ENCODE measurements at regions not wholly inside any gene's neighbourhood (a gene's known extent, or its start where the extent isn't known, plus 50 kb on each side); places are given as distances from the start of the nearest gene placed in this dataset.
"Not testable (repeated sequence)": the region's sequence is repeated elsewhere in the genome, so short reads cannot be mapped to it uniquely, and the experiment has no call there.

GRCh38 chr2:111484097-111484496 lies 363.4 kb downstream of the BCL2L11 start:
- DNase-seq = not testable (repeated sequence)

- DNase-seq = not testable (repeated sequence)
These were observed 365.2 kb downstream of the BCL2L11 start for GRCh38 chr2:111485895-111486294.

DNA sequence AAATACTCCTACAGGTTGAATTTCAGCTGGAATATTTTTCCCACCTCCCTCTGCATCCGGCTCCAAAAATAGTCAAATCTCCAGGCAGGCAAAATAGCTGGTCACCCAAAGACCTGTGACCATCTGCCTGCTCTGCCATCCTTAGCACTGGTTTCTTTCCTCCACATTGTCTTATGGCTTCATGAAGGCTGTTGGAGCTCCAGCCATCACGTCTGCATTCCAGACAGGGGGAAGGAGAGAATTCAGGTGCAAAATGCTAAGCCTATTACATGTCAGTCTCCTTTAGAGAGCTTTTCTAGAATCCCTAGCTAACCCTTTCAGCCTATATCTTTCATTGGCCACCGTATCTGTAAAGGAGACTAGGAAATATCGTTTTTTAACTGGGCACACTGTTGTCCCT lies 367.7 kb downstream of the BCL2L11 start:
- not testable (repeated sequence) for DNase-seq

GRCh38 chr2:111489460-111489859 lies 368.7 kb downstream of the BCL2L11 start:
- not testable (repeated sequence) for DNase-seq

DNA sequence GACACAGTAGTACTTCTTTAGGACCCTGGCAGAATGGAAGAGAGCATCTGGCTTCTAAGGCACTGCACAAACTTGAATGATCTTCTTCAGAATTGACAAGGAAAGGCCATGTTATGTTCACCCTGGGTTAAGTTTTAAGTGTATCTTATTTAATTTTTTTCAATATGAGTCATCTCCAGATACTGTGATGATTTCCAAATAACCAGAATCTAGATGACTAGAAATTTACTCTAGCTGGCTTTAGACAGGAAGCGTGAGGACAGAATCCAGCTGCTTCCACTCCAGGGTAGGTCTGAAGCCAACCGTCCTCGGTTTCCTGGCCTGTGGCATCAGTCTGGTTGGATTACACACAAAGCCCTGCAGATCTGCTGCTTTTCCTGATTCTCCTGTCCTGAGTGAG lies 370.5 kb downstream of the BCL2L11 start:
- not testable (repeated sequence) for DNase-seq

GRCh38 chr2:111491614-111492013 lies 370.9 kb downstream of the BCL2L11 start:
- DNase-seq = not testable (repeated sequence)

- not testable (repeated sequence) for DNase-seq
These were observed 372.4 kb downstream of the BCL2L11 start for GRCh38 chr2:111492995-111493719.

DNA sequence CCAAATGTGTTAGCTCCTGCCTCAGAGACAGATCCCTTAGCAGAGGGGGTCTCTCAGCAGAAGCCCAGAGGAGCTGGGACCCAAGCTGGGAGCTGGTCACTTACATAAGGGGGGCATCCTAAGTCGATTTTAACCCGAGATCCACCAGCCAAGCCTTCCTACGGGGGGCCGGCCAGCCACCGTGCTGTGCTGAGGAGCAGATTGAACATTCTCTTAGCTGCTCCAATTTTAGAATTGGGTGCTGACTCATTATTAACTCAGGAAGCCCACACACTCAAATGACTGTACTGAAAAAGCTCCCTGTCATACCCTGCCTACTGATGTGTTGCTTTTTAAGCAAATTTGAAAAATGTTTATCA lies 373.0 kb downstream of the BCL2L11 start:
- DNase-seq = not testable (repeated sequence)

DNA sequence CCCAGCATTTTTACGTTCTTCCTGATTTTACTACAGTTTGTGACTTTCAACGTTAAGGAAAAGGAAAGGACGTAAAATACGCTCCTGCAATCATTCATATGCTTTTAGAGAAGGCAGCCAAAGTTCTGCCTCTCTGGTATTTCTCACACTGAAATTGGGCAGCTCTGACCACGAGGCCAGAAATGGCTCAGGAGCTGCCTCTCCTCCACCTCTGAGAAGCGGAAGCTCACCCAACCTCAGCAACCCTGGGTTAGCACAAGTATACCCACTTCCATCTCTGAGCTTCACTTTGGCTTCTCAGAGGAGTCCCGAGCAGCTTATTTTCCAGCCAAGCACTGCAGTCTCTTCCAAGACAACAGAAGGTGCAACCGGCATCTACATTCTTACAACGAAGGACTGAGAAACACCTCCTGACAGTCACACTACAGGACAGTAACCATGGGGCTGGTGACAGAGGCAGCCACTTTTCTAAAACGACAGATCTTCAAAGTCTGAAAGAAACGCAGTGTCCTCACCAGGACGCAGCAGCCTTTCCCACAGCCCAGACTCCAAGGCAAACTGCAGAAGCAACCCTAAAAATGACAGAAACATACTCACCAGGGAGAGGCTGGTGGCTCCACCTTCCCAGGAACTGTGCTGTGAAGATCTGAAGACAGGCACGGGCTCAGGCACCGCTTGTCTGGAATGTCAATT lies 373.7 kb downstream of the BCL2L11 start:
- peak; percentile 39 for DNase-seq

DNA sequence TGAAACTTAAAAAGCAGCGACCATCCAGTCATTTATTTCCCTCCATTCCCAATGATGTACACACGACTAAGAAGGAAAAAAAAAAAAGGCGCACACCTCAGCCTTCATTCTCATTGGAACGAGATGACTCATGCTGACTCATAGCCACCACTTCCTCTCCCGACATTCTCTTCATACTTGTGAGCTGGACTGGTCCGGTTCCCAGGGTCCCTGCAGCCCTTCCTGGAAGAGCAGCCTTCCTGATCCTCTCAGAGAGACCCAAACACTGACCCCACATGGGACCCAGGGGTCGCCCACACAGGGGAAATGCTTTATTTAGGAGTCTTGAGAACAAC lies 374.2 kb downstream of the BCL2L11 start:
- not testable (repeated sequence) for DNase-seq

- not testable (repeated sequence) for DNase-seq
These were observed 374.9 kb downstream of the BCL2L11 start for GRCh38 chr2:111495636-111496035.

- not testable (repeated sequence) for DNase-seq
These were observed 375.5 kb downstream of the BCL2L11 start for GRCh38 chr2:111496176-111496575.

- not testable (repeated sequence) for DNase-seq
These were observed 376.1 kb downstream of the BCL2L11 start for GRCh38 chr2:111496860-111497259.

DNA sequence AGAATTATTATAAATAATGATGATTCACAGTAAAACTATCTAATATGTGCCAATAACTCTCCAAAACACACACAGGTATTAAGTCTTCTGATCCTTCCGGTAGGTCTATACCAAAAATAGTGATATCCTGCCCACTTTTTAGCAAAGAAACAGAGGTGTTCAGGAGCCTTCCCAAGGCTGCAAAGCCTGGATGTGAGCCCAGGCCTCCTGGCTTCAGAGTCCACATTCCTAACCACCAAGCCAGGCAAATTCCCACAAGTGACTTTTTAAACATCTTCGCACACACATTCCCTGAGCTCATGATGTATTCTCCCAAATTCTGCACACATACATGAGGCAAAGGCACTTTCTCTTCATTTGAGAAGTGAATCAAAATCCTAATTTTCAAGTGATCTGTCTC lies 376.6 kb downstream of the BCL2L11 start:
- not testable (repeated sequence) for DNase-seq

DNA sequence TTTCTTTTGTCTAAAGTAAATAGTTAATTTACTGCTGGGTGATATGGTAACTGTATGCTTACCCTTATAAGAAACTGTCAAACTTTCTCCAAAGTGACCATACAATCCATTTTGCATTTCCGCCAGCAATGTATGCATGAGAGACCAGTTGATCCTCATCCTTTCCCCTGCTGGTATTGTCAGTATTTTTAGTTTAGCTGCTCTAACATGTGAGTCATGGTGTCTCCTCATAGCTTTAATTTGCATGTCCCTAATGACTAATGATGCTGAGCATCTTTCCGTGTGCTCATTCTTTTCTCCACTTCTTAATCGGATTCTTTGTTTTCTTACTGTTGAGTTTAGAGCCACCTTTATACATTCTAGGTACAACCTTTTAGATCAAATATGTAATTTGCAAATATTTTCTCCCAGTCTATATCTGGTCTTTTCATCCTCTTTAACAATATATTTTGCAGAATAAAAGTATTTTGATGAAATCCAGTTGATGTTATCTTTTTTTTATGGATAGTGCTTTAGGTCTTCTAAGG lies 379.9 kb downstream of the BCL2L11 start:
- DNase-seq = not testable (repeated sequence)

DNA sequence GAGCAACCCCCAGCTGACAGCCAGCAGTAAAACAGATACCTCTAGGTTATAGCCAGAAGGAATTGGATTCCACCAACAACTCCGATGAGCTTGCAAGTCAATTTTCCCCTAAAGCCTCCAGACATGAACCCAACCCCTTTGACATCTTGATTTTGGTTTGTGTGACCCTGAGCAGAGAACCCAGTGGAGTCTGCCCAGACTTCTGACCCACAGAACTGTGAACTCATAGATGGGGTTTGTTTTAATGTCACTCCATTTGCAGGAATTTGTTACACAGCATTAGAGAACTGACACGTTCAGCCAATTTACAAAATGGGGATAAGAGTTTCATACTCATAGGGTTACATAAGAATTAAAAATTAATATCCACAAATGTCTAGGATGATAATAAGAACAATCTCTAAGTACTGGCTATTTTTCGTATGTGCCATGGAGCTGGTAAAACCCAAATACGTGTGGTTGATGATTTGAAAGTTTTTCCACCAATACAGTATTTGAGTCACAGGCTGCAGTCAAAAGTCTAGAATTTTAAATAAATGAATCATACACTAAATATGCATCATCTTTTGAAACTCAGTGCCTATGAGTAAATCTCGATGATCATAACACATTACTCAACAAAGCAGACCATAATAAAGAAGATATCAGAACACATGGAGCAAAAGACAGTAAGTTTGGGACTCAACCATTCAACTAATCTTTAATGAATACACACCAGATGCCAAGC lies 380.0 kb downstream of the ANAPC1 start:
- not testable (repeated sequence) for DNase-seq

- DNase-seq = not testable (repeated sequence)
These were observed 379.4 kb downstream of the ANAPC1 start for GRCh38 chr2:111504571-111504942.

DNA sequence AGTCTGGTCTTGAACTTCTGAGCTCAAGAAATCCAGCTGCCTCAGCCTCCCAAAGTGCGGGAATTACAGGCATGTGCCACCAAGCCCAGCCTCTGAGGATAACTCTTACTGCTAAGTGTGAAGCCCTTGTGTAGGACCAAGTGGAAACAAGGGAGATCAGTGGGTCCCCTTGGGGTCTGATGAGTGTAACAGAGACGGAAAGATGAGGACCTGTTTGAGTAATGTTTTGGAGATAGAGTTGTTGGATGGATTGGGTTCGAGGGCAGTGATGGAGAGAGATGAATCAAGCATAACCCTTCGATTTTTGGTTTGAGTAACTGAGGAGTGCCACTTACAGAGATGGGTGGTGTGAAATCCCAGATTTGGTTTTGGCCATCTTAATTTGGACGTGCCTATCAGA lies 378.7 kb downstream of the ANAPC1 start:
- not testable (repeated sequence) for DNase-seq

DNA sequence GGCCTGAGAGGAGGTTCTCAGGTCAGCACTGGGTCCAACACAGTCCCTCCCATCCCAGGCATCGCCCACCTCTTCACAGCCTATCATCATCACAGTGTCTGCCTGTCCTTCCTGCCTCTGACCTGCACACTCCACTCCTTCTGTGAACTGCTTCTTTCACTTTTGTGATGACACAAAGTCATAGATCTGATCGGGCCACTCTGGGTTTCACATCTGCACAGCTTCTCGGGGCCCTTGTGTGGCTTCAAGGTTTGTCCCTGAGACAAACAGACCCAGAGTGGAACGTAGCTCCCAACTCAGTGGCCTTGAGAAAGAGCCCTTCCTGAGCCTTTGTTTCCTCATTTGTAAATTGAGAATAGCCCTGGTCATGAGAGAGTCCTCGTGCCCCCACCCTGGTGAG lies 377.1 kb downstream of the ANAPC1 start:
- DNase-seq = peak; percentile 17

DNA sequence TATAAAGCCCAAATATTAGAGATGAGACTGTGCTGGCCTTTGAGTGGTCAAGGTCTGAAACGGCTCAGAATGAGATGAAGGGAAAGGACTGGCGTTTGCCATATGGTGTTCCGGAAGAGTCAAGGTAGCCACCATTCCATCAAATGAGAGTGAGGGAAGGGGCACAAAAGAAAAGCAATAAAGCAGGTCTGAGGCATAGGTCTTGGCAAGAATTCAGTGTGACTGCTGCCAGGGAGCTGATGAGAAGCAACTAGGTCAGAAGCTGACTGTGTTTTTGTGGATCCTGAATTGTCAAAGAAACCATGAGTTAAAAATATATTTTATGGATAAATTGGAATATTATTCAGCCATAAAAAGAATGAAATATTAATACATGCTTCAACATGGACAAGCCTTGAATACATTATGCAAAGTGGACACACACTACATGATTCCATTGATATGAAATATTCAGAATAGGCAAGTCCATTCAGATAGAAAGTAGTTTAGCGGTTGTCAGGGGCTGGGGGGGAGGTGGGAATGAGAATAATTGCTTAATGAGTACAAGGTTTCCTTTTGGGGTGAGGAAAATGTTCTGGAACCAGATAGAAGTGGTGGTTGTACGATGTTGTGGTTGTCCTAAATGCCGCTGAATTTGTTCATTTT lies 374.6 kb downstream of the ANAPC1 start:
- DNase-seq = not testable (repeated sequence)

- not testable (repeated sequence) for DNase-seq
These were observed 373.6 kb downstream of the ANAPC1 start for GRCh38 chr2:111510384-111510783.

DNA sequence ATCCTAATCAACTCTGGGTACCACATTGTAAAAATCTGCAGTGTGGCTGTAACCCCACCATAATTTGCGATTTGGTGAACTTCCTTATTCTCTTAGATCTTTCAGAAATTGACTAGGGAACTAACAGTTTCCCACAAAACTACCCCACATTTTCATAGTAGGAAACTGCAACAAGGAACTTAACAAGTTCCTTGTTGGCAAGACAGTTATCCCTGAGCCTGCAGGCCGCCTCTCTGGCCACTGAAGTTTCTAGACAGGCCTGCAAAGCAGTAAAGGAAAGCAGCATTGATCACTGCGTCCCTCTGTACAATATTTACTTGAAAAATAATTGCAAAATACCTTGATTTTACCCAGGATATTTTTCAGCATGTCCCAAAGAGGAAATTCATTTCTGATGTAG lies 372.9 kb downstream of the ANAPC1 start:
- not testable (repeated sequence) for DNase-seq

- DNase-seq = not testable (repeated sequence)
These were observed 371.6 kb downstream of the ANAPC1 start for GRCh38 chr2:111512378-111512777.
